ENCODE measurements at regions not wholly inside any gene's neighbourhood (a gene's known extent, or its start where the extent isn't known, plus 50 kb on each side); places are given as distances from the start of the nearest gene placed in this dataset.

DNA sequence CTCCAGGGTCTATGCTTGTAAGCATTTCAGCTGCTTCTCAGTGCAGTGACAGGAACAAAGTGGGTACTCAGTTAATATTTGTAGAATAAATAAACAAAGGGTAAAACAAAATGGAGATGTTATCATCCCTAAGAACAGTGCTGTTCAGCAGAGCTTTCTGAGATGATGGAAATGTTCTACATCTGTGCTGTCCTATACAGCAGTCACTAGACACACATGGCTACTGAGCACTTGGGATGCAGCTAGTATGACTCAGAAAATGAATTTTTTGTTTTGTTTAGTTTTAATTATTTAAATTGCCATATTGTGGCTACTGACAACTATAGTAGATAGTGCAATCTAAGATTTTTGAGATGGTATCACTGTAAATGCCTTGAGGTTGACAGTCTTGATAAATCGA lies 283.8 kb upstream of the ADAMTS9 start:
- Histone ChIP-seq H3K36me3 (ENCODE audit: insufficient read depth, low read length) (no peaks in the 10 kb centered on the region), H3K9me3 (ENCODE audit: low read length) (no peaks in the 10 kb centered on the region), H3K27ac (ENCODE audit: low read depth, low read length) (no peak overlapping the region), H3K4me3 (ENCODE audit: low read length) (no peak overlapping the region), H3K4me1 (ENCODE audit: insufficient read depth, low read length) (no peaks in the 10 kb centered on the region), H3K27me3 (ENCODE audit: insufficient read depth, low read length, poor library complexity, severe bottlenecking) (no peaks in the 10 kb centered on the region)
- DNase-seq = no peak
- peaks cover 0 to 1% of the 10 kb centered on the region in 2 donors for H3K27me3 Mint-ChIP-seq
- CTCF ChIA-PET = no interaction called here
- H3K4me1 Mint-ChIP-seq = no peaks in the 10 kb centered on the region
- no peak overlapping the region for H3K4me3 Mint-ChIP-seq
- no peaks in the 10 kb centered on the region for H3K36me3 Mint-ChIP-seq
- no peak overlapping the region for H3K27ac Mint-ChIP-seq
- POLR2A ChIA-PET = no interaction called here
- H3K9me3 Mint-ChIP-seq = peaks cover 0 to 13% (median 2%) of the 10 kb centered on the region in 5 donors

DNA sequence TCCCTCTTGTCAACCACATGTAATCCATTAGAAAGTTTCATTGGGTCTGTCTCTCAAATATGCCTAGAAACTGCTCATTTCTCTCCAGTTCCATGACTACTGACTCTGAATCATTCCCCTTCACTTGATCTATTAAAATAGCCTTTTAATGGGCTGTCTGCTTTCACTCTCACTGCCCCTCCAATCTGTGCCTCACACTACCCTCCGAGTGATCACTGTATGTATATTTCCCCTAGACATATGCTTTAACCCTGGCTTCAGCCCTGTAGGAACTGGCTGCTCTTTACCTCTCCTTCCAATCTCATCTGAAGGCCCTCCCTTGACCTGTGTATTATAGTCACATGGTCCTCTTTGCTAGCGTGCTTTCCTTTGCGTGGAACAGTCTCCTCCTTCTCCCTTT lies 282.8 kb upstream of the ADAMTS9 start:
- no peaks in the 10 kb centered on the region for H3K4me1 Mint-ChIP-seq
- H3K4me1 ChIP-seq (ENCODE audit: insufficient read depth, low read length) = no peaks in the 10 kb centered on the region
- POLR2A ChIA-PET = no interaction called here
- no peaks in the 10 kb centered on the region for H3K9me3 ChIP-seq (ENCODE audit: low read length)
- H3K4me3 Mint-ChIP-seq = no peak overlapping the region
- no peak overlapping the region for H3K4me3 ChIP-seq (ENCODE audit: low read length)
- no peaks in the 10 kb centered on the region for H3K36me3 ChIP-seq (ENCODE audit: insufficient read depth, low read length)
- H3K9me3 Mint-ChIP-seq = peaks cover 0 to 18% (median 5%) of the 10 kb centered on the region in 5 donors
- peaks cover 0 to 1% of the 10 kb centered on the region in 2 donors for H3K27me3 Mint-ChIP-seq
- no peak for DNase-seq
- H3K27me3 ChIP-seq (ENCODE audit: insufficient read depth, low read length, poor library complexity, severe bottlenecking) = no peaks in the 10 kb centered on the region
- H3K27ac ChIP-seq (ENCODE audit: low read depth, low read length) = no peak overlapping the region
- CTCF ChIA-PET = no interaction called here
- H3K36me3 Mint-ChIP-seq = no peaks in the 10 kb centered on the region
- no peak overlapping the region for H3K27ac Mint-ChIP-seq

DNA sequence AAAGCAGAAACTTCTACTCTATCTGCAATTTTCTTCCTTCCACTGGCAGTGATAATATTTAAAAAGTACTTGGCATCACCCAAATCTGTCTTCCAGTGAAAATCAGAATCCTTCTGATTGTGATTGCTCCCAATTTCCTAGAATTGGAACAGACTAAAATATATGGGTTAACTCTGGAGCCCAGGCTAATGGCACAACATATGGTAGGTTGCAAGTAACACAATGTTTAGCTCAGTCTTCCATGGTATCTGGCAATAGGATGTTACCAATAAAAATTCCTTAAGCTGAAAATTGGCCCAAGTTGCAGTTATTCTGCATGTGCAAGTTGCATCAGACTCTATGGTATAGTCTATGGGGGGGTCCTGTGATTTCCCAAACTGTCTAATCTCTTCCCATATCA lies 273.5 kb upstream of the ADAMTS9 start:
- H3K9me3 ChIP-seq (ENCODE audit: low read length) = no peaks in the 10 kb centered on the region
- no peak overlapping the region for H3K4me3 Mint-ChIP-seq
- peaks cover 0 to 2% of the 10 kb centered on the region in 2 donors for H3K27me3 Mint-ChIP-seq
- H3K9me3 Mint-ChIP-seq = peaks cover 0 to 17% (median 7%) of the 10 kb centered on the region in 5 donors
- H3K27ac ChIP-seq (ENCODE audit: low read depth, low read length) = no peak overlapping the region
- no peak overlapping the region for H3K4me3 ChIP-seq (ENCODE audit: low read length)
- H3K4me1 ChIP-seq (ENCODE audit: insufficient read depth, low read length) = no peaks in the 10 kb centered on the region
- H3K27ac Mint-ChIP-seq = no peak overlapping the region
- H3K36me3 ChIP-seq (ENCODE audit: insufficient read depth, low read length) = no peaks in the 10 kb centered on the region
- H3K36me3 Mint-ChIP-seq = no peaks in the 10 kb centered on the region
- CTCF ChIA-PET = no interaction called here
- H3K4me1 Mint-ChIP-seq = no peaks in the 10 kb centered on the region
- no peaks in the 10 kb centered on the region for H3K27me3 ChIP-seq (ENCODE audit: insufficient read depth, low read length, poor library complexity, severe bottlenecking)
- POLR2A ChIA-PET = no interaction called here
- DNase-seq = no peak

DNA sequence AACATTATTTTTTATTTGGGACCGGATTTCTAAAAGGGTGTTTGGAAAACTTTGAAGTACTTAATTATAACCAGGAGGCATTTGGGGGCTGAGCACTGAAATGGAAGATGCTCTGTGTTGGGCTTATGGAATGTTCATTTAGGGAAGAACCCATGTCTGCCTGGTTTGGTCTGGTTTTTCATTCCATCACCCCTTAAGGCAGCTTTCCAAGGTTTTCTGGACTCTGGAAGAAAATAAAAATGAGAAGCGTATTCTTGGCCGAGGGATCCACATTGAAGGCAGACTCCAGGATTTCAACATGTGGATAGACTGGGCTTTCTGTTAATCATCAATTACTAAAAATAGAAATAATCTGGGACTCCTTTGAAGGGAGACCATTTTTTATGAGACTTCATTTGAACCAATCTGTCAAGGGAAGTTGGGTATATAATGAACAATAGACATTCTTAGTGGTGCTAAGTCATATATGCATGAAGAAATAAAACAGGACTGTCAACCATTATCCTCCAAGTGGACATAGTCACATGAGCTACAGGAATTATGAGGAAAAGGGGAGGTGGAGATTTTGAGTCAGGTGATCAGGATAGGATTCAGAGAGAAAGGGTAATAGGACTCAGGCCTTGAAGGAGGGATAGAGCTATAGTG lies 270.5 kb upstream of the ADAMTS9 start:
- ChIA-PET CTCF (no interaction called here), POLR2A (no interaction called here)
- Histone ChIP-seq H3K9me3 (ENCODE audit: low read length) (no peaks in the 10 kb centered on the region), H3K27ac (ENCODE audit: low read depth, low read length) (no peak overlapping the region), H3K4me3 (ENCODE audit: low read length) (no peak overlapping the region), H3K27me3 (ENCODE audit: insufficient read depth, low read length, poor library complexity, severe bottlenecking) (no peaks in the 10 kb centered on the region), H3K36me3 (ENCODE audit: insufficient read depth, low read length) (no peaks in the 10 kb centered on the region), H3K4me1 (ENCODE audit: insufficient read depth, low read length) (no peaks in the 10 kb centered on the region)
- Mint-ChIP-seq H3K4me1 (no peaks in the 10 kb centered on the region), H3K27me3 (no peaks in the 10 kb centered on the region), H3K36me3 (no peaks in the 10 kb centered on the region), H3K27ac (no peak overlapping the region), H3K9me3 (peaks cover 0 to 14% (median 6%) of the 10 kb centered on the region in 5 donors), H3K4me3 (no peak overlapping the region)
- no peak for DNase-seq

DNA sequence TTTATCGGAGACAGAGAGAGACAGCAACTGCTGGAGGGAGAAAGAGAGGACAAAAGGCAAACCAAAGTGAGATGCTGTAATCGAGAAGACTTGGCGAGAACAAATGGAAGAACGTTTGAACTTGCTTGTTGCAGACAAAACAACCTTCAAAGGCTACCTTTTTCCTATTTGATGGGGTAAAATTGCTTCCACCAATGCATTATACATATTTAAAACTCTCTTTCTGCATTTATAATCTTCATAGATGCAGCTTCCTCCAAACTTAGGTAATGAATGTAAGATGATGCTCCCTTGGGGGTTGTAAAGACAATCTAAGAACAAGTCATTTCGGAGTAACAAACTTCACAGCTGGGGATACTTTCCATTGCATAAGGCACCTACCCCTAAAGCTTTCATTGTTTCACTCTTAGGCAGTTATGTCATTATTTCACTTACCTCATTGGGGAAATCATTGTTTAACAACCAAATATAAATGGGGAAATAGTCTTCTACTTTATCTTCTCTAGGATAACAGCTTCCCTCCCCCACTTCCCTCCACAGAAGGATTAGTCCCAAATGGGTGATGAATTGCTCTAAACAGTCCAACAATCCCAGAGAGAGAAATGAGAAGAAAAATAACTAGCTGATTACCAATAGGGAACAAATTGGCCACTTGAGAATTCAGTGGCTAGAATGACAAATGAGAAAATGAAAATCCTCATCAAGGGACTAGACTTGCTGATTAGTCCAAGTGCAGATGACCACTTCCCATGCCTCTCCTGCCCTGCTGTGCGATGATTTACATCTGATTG lies 269.8 kb upstream of the ADAMTS9 start:
- CTCF ChIA-PET = no interaction called here
- no peak overlapping the region for H3K4me3 Mint-ChIP-seq
- no peak overlapping the region for H3K4me3 ChIP-seq (ENCODE audit: low read length)
- no peaks in the 10 kb centered on the region for H3K4me1 ChIP-seq (ENCODE audit: insufficient read depth, low read length)
- H3K27me3 Mint-ChIP-seq = no peaks in the 10 kb centered on the region
- H3K4me1 Mint-ChIP-seq = no peaks in the 10 kb centered on the region
- no peaks in the 10 kb centered on the region for H3K27me3 ChIP-seq (ENCODE audit: insufficient read depth, low read length, poor library complexity, severe bottlenecking)
- H3K36me3 ChIP-seq (ENCODE audit: insufficient read depth, low read length) = no peaks in the 10 kb centered on the region
- H3K27ac ChIP-seq (ENCODE audit: low read depth, low read length) = no peak overlapping the region
- peaks cover 0 to 14% (median 6%) of the 10 kb centered on the region in 5 donors for H3K9me3 Mint-ChIP-seq
- H3K27ac Mint-ChIP-seq = no peak overlapping the region
- no peaks in the 10 kb centered on the region for H3K9me3 ChIP-seq (ENCODE audit: low read length)
- no peaks in the 10 kb centered on the region for H3K36me3 Mint-ChIP-seq
- POLR2A ChIA-PET = no interaction called here
- DNase-seq = no peak

DNA sequence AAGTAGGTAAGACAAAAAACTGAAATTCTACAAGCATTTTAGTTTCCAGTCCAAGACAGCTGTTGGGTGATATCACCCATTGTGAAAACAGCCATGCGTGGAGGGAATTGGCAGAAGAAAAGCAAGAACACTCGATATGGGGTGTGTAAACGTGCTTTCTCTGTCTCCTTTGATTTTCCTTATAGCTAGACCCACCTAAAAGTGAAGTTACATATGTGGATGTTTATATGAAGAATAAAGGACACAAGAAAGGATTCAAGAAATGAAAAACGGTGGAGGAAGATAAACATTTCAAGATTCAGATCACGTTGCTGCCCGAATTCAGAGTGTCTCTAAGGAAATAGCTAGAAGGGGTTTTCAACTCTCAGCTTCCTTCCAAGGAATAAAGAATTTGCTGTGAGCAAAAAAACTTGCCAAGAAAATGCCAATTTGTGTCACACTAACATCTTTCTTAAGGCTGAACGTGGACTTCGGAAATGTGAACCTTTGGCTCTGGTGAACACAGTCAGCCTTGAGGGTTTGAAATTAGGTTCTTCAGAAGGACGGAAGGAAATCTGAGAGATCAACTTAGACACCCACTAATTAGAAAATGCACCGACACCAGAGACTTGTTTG lies 269.0 kb upstream of the ADAMTS9 start:
- H3K9me3 ChIP-seq (ENCODE audit: low read length) = no peaks in the 10 kb centered on the region
- H3K36me3 Mint-ChIP-seq = no peaks in the 10 kb centered on the region
- DNase-seq = no peak
- ChIA-PET CTCF (no interaction called here), POLR2A (no interaction called here)
- H3K27me3 ChIP-seq (ENCODE audit: insufficient read depth, low read length, poor library complexity, severe bottlenecking) = no peaks in the 10 kb centered on the region
- H3K9me3 Mint-ChIP-seq = peaks cover 0 to 14% (median 6%) of the 10 kb centered on the region in 5 donors
- no peaks in the 10 kb centered on the region for H3K4me1 Mint-ChIP-seq
- H3K27ac Mint-ChIP-seq = no peak overlapping the region
- no peak overlapping the region for H3K4me3 ChIP-seq (ENCODE audit: low read length)
- H3K4me1 ChIP-seq (ENCODE audit: insufficient read depth, low read length) = no peaks in the 10 kb centered on the region
- H3K27ac ChIP-seq (ENCODE audit: low read depth, low read length) = no peak overlapping the region
- no peak overlapping the region for H3K4me3 Mint-ChIP-seq
- no peaks in the 10 kb centered on the region for H3K27me3 Mint-ChIP-seq
- H3K36me3 ChIP-seq (ENCODE audit: insufficient read depth, low read length) = no peaks in the 10 kb centered on the region

DNA sequence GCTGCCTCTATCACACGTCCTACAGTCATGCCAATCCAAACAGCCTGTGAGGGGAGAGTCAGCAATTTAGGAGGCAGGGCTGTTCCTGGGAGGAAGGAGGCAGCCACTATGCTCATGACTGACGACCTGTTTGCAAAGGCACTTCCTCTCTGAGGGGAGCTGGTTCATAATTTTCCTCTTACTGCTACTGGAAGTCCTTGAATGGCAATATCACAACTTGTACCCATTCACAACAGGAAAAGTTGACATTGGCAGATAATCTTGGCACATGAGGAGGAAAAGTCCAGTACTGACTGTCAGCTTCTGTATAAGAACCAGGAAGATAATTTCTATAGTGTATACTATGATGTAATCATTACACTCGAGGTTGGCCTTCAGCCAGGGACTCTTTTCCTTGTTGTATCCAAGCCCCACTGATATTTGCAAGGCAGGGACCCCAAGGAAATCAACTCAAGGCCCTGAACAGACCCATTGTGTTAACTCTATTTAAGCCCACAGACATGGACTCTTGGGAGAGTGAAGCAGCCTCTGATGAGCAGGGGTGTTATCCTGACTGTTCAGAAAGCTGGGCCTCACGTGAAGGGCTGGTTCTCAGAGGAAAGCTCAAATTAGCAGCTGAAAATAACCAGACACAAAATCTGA lies 267.3 kb upstream of the ADAMTS9 start:
- H3K4me1 Mint-ChIP-seq = no peaks in the 10 kb centered on the region
- Histone ChIP-seq H3K36me3 (ENCODE audit: insufficient read depth, low read length) (no peaks in the 10 kb centered on the region), H3K4me3 (ENCODE audit: low read length) (no peak overlapping the region), H3K4me1 (ENCODE audit: insufficient read depth, low read length) (no peaks in the 10 kb centered on the region), H3K9me3 (ENCODE audit: low read length) (no peaks in the 10 kb centered on the region), H3K27ac (ENCODE audit: low read depth, low read length) (no peak overlapping the region), H3K27me3 (ENCODE audit: insufficient read depth, low read length, poor library complexity, severe bottlenecking) (no peaks in the 10 kb centered on the region)
- no peak overlapping the region for H3K4me3 Mint-ChIP-seq
- H3K36me3 Mint-ChIP-seq = no peaks in the 10 kb centered on the region
- H3K27me3 Mint-ChIP-seq = no peaks in the 10 kb centered on the region
- ChIA-PET POLR2A (no interaction called here), CTCF (no interaction called here)
- H3K27ac Mint-ChIP-seq = no peak overlapping the region
- no peak for DNase-seq
- H3K9me3 Mint-ChIP-seq = peaks cover 0 to 17% (median 4%) of the 10 kb centered on the region in 5 donors

DNA sequence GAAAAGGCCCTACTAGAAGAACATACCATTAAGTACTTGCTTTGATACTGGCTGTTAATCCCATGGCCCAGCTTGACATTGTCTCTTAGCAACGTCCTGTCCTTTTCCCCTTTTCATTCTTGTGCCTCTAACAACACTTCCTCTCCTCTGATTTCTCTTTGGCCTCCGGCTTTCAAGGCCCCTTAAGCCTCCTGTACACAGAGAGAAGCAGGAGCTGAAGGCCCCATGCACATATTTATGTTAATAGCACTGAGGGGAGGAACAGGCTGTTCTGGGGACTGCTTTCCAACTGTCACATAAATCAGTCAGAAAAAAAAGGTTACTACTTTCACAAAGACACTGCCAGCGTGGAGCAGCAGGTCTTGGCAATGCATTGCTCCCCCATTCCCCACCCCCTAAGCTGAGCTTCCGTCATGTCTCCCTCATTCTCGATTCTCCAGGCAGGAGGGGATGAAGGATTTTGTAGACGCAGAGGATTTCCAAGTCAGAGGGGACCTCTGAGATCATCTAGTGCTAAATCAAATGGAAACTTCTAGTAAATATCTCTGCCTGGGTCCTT lies 257.4 kb upstream of the ADAMTS9 start:
- H3K36me3 ChIP-seq (ENCODE audit: insufficient read depth, low read length) = no peaks in the 10 kb centered on the region
- no peaks in the 10 kb centered on the region for H3K4me1 Mint-ChIP-seq
- H3K9me3 ChIP-seq (ENCODE audit: low read length) = no peaks in the 10 kb centered on the region
- H3K4me3 ChIP-seq (ENCODE audit: low read length) = no peak overlapping the region
- DNase-seq = no peak
- no peaks in the 10 kb centered on the region for H3K36me3 Mint-ChIP-seq
- no peak overlapping the region for H3K27ac Mint-ChIP-seq
- ChIA-PET CTCF (no interaction called here), POLR2A (no interaction called here)
- peaks cover 0 to 4% of the 10 kb centered on the region in 2 donors for H3K27me3 Mint-ChIP-seq
- H3K9me3 Mint-ChIP-seq = peaks cover 0 to 11% (median 4%) of the 10 kb centered on the region in 5 donors
- no peak overlapping the region for H3K4me3 Mint-ChIP-seq
- no peaks in the 10 kb centered on the region for H3K4me1 ChIP-seq (ENCODE audit: insufficient read depth, low read length)
- H3K27me3 ChIP-seq (ENCODE audit: insufficient read depth, low read length, poor library complexity, severe bottlenecking) = no peaks in the 10 kb centered on the region
- no peak overlapping the region for H3K27ac ChIP-seq (ENCODE audit: low read depth, low read length)
